PC-9 (cell line): ENCODE measurements at regions not wholly inside any gene's neighbourhood (a gene's known extent, or its start where the extent isn't known, plus 50 kb on each side); places are given as distances from the start of the nearest gene placed in this dataset.

Source experiments
- BruUV-seq: library from RNA; stranded (reverse); fragments of 400-500 nt; replicated peaks from 2 replicates; lab custom pipeline; 2021; lab: Mats Ljungman, UMichigan
- CTCF ChIA-PET: fragments of 300-600 bp; sonication (Branson Sonifier 250); formaldehyde crosslinking; loops from one replicate; lab custom pipeline; 2022; ENCODE audit warnings: antibody characterized with exemption; lab: Charles Lee
- POLR2A ChIA-PET: fragments of 300-600 bp; sonication (Branson Sonifier 250); formaldehyde crosslinking; loops from one replicate; lab custom pipeline; 2022; ENCODE audit warnings: antibody characterized with exemption; ENCODE audit not compliant: unreplicated experiment; lab: Charles Lee
- DNase-seq, 2 experiments: peaks; one replicate each; pipeline versions ENCODE4 v3.0.0 to v3.0.0-alpha.2; 2015 to 2022; ENCODE audit warnings: mixed read lengths in 1 of 2
- H2AFZ ChIP-seq: fragments of 200-600 bp; sonication (generic); 2 replicates; pipeline ENCODE4 v1.8.1; 2017; ENCODE audit warnings: antibody characterized with exemption
- H3F3A ChIP-seq: fragments of 200-600 bp; sonication (generic); 2 replicates; pipeline ENCODE4 v1.8.1; 2017; ENCODE audit warnings: antibody characterized with exemption, mild to moderate bottlenecking, low read depth; ENCODE audit not compliant: insufficient read depth
- H3K27ac ChIP-seq: fragments of 200-600 bp; sonication (generic); 2 replicates; pipeline ENCODE4 v1.6.1; 2016; ENCODE audit warnings: mixed run types
- H3K27me3 ChIP-seq: fragments of 200-600 bp; sonication (generic); 2 replicates; pipeline ENCODE4 v1.6.1; 2016; ENCODE audit warnings: low read depth, mixed run types; ENCODE audit not compliant: insufficient read depth
- H3K36me3 ChIP-seq: fragments of 200-600 bp; sonication (generic); 2 replicates; pipeline ENCODE4 v1.6.1; 2016; ENCODE audit warnings: low read depth, mixed run types
- H3K4me1 ChIP-seq: fragments of 200-600 bp; sonication (generic); replicated peaks from 2 replicates; pipeline ENCODE4 v1.6.1; 2016; ENCODE audit warnings: mixed run types; ENCODE audit not compliant: insufficient read depth
- H3K4me2 ChIP-seq: fragments of 200-600 bp; sonication (generic); 2 replicates; pipeline ENCODE4 v1.6.1; 2017; ENCODE audit warnings: mixed run types
- H3K4me3 ChIP-seq: fragments of 200-600 bp; sonication (generic); 2 replicates; pipeline ENCODE4 v1.6.1; 2016; ENCODE audit warnings: mixed run types
- H3K79me2 ChIP-seq: fragments of 200-600 bp; sonication (generic); 2 replicates; pipeline ENCODE4 v1.6.1; 2017; ENCODE audit warnings: low read depth, mixed run types
- H3K9me2 ChIP-seq: fragments of 200-600 bp; sonication (generic); 2 replicates; pipeline ENCODE4 v1.8.1; 2017; ENCODE audit warnings: mild to moderate bottlenecking; ENCODE audit not compliant: insufficient read depth
- H3K9me3 ChIP-seq: fragments of 200-600 bp; sonication (generic); 2 replicates; pipeline ENCODE4 v1.8.1; 2016; ENCODE audit warnings: low read depth; ENCODE audit not compliant: insufficient read depth
- H4K20me1 ChIP-seq: fragments of 200-600 bp; sonication (generic); 2 replicates; pipeline ENCODE4 v1.8.1; 2017; ENCODE audit not compliant: insufficient read depth
- EZH2 ChIP-seq: fragments of 200-600 bp; sonication (generic); IDR thresholded peaks from 2 replicates; pipeline ENCODE4 v1.8.0; 2017; ENCODE audit warnings: antibody characterized with exemption, low read depth
- intact Hi-C: fragments of 100-400 bp; cut with micrococcal nuclease; formaldehyde crosslinking; loops from one replicate; pipeline ENCODE4 v1.10.0; 2022; ENCODE audit not compliant: unreplicated experiment
- TF ChIP-seq, protein P1 (sequence below): fragments of 200-600 bp; sonication (generic); conservative IDR thresholded peaks from 2 replicates; pipeline ENCODE4 v1.6.1; 2017; ENCODE audit warnings: mixed run types, antibody characterized with exemption, mild to moderate bottlenecking, moderate library complexity

DNA sequence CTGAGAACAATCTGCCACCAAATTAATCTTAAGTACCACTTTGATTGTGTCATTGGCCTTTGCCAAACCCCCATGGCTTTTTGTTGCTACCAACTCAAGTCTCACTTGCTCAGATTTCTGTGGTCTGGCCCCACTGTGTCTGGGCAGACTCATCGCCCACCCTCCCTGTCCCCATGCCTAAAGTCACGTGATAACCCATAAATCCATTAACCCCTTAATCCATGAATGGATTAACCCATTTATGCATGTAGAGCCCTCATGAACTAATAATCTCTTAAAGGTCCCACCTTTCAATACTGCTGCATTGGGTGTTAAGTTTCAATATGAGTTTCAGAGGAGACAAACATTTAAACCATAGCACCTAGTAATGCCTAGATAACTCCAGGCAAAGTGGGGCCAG is 78.5 kb upstream of the BLTP1 start:
- POLR2A ChIA-PET = no interaction called here
- no peak for TF ChIP-seq EZH2
- TF ChIP-seq, protein P1, sequence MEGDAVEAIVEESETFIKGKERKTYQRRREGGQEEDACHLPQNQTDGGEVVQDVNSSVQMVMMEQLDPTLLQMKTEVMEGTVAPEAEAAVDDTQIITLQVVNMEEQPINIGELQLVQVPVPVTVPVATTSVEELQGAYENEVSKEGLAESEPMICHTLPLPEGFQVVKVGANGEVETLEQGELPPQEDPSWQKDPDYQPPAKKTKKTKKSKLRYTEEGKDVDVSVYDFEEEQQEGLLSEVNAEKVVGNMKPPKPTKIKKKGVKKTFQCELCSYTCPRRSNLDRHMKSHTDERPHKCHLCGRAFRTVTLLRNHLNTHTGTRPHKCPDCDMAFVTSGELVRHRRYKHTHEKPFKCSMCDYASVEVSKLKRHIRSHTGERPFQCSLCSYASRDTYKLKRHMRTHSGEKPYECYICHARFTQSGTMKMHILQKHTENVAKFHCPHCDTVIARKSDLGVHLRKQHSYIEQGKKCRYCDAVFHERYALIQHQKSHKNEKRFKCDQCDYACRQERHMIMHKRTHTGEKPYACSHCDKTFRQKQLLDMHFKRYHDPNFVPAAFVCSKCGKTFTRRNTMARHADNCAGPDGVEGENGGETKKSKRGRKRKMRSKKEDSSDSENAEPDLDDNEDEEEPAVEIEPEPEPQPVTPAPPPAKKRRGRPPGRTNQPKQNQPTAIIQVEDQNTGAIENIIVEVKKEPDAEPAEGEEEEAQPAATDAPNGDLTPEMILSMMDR = no peak
- Histone ChIP-seq H2AFZ (no peak overlapping the region), H3K9me2 (no peaks in the 10 kb centered on the region; the same call in 1 of the 2 replicates), H3F3A (no peaks in the 10 kb centered on the region), H3K27me3 (no peaks in the 10 kb centered on the region), H3K36me3 (no peaks in the 10 kb centered on the region), H4K20me1 (no peaks in the 10 kb centered on the region), H3K79me2 (no peaks in the 10 kb centered on the region), H3K4me1 (no peaks in the 10 kb centered on the region), H3K4me2 (no peak overlapping the region), H3K9me3 (no peaks in the 10 kb centered on the region), H3K4me3 (no peak overlapping the region), H3K27ac (no peak overlapping the region)
- CTCF ChIA-PET = no interaction called here
- no TSS peak for BruUV-seq
- DNase-seq = no peak
- intact Hi-C loops = no loop called here

DNA sequence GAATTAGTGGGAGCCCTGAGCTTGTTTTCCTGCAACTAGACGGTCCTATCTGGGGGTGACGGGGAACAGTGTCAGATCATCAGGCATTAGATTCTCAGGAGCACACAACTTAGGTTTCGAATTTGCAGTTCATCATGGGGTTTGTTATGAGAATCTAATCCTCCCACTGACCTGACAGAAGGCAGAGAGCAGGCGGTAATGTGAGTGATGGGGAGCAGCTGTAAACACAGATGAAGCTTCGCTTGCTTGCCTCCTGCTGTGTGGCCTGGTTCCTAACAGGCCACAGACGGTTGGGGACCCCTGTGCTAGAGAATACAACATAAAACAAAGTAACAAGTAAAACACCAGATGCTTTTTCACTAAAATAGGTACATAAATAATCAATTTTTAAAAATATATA is 86.2 kb upstream of the BLTP1 start:
- DNase-seq = no peak
- TF ChIP-seq, protein P1 = no peak
- TF ChIP-seq EZH2 = no peak
- Histone ChIP-seq H3K9me3 (no peaks in the 10 kb centered on the region), H3K27ac (no peak overlapping the region), H3F3A (no peaks in the 10 kb centered on the region), H3K4me1 (no peaks in the 10 kb centered on the region), H4K20me1 (no peaks in the 10 kb centered on the region), H3K4me2 (no peak overlapping the region), H2AFZ (no peak overlapping the region), H3K79me2 (no peaks in the 10 kb centered on the region), H3K36me3 (no peaks in the 10 kb centered on the region), H3K4me3 (no peak overlapping the region), H3K9me2 (0 out of 2 replicates have a peak, but pooled peaks cover 5% of the 10 kb centered on the region), H3K27me3 (no peaks in the 10 kb centered on the region)
- ChIA-PET POLR2A (no interaction called here), CTCF (no interaction called here)
- BruUV-seq = no TSS peak
- intact Hi-C loops = no loop called here

DNA sequence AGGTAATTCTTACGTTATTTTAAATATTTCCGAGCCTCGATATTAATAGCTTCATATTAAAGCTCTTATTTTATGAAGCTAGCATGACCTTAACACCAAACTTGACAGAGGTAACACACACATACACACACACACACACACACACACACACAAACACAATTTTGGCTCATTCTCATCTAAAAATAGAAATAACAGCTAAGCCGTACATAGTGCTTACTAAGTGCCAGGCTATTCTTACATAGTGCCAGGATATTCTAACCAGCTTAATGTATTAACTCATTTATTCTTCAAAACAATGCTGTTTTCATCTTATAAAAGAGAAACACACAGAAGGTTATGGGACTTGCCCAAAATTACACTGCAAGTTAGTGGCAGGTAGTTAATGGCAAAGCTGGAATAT is 87.0 kb upstream of the BLTP1 start:
- intact Hi-C loops = no loop called here
- Histone ChIP-seq H3K27ac (no peak overlapping the region), H3K4me1 (no peaks in the 10 kb centered on the region), H3K4me3 (no peak overlapping the region), H3K9me2 (0 out of 2 replicates have a peak, but pooled peaks cover 7% of the 10 kb centered on the region), H3F3A (no peaks in the 10 kb centered on the region), H3K79me2 (no peaks in the 10 kb centered on the region), H2AFZ (no peak overlapping the region), H3K36me3 (no peaks in the 10 kb centered on the region), H3K27me3 (no peaks in the 10 kb centered on the region), H3K9me3 (no peaks in the 10 kb centered on the region), H3K4me2 (no peak overlapping the region), H4K20me1 (no peaks in the 10 kb centered on the region)
- TF ChIP-seq, protein P1 = no peak
- TF ChIP-seq EZH2 = no peak
- BruUV-seq = no TSS peak
- ChIA-PET CTCF (interaction anchor here (0.6 kb wide), 1 partner anchor 24 kb away, joined by 3 read pairs; no protein-coding TSS in a partner anchor), POLR2A (no interaction called here)
- DNase-seq = no peak
